ENCODE measurements at regions not wholly inside any gene's neighbourhood (a gene's known extent, or its start where the extent isn't known, plus 50 kb on each side); places are given as distances from the start of the nearest gene placed in this dataset.

DNA sequence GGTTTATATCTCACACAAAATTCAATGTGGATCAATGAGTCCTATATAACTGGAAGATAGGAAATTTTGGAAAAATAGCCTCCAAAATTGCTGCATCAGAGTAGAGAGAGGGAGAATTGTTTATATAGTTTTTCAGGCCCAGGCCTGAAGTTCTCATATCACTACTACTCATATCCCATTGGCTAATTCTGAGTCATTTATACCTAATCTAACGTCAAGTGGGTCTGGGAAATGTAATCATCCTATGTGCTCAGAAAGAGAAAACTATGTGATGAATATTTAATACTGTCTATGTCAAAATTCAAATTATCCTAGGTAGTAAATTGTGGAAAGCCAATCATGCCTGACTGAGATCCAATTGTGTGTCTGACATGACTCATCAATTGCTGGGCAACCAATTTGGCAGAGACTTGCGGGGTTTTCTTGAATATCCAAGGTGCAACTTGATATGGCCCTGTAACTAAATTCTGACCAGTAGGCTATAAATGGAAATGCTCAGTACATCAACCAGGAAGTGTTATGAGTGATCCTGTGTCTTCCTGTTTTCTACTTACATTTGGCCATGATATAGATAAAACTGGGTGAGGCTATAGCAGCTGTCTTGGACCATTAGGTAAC lies 744.4 kb downstream of the KCNJ3 start:
- no peaks in the 10 kb centered on the region for H3K36me3 ChIP-seq
- no peaks in the 10 kb centered on the region for H3K4me1 ChIP-seq (ENCODE audit: low read depth)
- no peak for DNase-seq (ENCODE audit: low read depth in 1 of 2, low spot score in 1 of 2)
- TF ChIP-seq, protein P1, sequence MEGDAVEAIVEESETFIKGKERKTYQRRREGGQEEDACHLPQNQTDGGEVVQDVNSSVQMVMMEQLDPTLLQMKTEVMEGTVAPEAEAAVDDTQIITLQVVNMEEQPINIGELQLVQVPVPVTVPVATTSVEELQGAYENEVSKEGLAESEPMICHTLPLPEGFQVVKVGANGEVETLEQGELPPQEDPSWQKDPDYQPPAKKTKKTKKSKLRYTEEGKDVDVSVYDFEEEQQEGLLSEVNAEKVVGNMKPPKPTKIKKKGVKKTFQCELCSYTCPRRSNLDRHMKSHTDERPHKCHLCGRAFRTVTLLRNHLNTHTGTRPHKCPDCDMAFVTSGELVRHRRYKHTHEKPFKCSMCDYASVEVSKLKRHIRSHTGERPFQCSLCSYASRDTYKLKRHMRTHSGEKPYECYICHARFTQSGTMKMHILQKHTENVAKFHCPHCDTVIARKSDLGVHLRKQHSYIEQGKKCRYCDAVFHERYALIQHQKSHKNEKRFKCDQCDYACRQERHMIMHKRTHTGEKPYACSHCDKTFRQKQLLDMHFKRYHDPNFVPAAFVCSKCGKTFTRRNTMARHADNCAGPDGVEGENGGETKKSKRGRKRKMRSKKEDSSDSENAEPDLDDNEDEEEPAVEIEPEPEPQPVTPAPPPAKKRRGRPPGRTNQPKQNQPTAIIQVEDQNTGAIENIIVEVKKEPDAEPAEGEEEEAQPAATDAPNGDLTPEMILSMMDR (IDR thresholded peaks at IDR 0.05; ENCODE audit: low read depth, low read length) = no peak
- no peaks in the 10 kb centered on the region for H3K27me3 ChIP-seq
- no peak overlapping the region for H3K4me3 ChIP-seq
- no peaks in the 10 kb centered on the region for H3K9me3 ChIP-seq (ENCODE audit: low read depth)
- H3K27ac ChIP-seq = no peak overlapping the region

DNA sequence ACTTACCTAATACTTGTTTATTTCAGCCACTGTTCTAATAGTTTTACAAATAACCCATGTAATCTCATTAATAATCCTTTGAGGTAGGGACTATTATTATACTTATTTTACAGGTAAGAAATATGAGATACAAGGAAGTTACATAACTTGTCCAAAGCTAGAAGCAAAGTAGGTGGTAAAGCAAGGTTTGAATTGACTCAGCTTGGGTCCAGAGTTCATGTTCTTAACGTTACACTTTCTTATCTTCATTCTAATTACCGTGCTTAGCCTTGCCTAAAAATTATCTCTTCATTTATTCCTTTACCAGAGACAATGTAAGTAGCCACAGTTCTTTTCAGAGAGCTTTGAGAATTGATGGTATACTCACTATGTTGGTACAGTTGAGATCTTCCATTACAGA lies 743.6 kb downstream of the KCNJ3 start:
- TF ChIP-seq, protein P1 (IDR thresholded peaks at IDR 0.05; ENCODE audit: low read depth, low read length) = no peak
- no peaks in the 10 kb centered on the region for H3K27me3 ChIP-seq
- H3K4me1 ChIP-seq (ENCODE audit: low read depth) = no peaks in the 10 kb centered on the region
- no peaks in the 10 kb centered on the region for H3K9me3 ChIP-seq (ENCODE audit: low read depth)
- no peaks in the 10 kb centered on the region for H3K36me3 ChIP-seq
- H3K4me3 ChIP-seq = no peak overlapping the region
- DNase-seq (ENCODE audit: low read depth in 1 of 2, low spot score in 1 of 2) = no peak
- H3K27ac ChIP-seq = no peak overlapping the region

DNA sequence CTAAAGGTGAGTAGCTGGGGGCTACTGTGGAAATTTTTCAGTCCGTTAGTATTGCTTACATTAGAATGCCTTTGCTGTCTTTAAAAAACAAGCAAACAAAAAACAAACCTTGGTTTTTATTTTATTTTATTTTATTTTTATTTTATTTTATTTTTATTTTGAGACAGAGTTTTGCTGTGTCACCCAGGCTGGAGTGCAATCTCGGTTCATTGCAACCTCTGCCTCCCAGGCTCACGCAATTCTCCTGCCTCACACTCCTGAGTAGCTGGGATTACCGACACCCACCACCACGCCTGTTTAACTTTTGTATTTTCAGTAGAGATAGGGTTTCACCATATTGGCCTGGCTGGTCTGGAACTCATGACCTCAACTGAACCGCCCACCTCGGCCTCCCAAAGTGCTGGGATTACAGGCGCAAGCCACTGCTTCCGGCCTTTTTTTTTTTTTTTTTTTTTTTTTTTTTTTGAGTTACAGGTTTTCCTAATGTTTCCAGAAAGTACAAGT lies 732.6 kb downstream of the KCNJ3 start:
- no peak overlapping the region for H3K4me3 ChIP-seq
- no peak for DNase-seq (ENCODE audit: low read depth in 1 of 2, low spot score in 1 of 2)
- no peaks in the 10 kb centered on the region for H3K4me1 ChIP-seq (ENCODE audit: low read depth)
- H3K36me3 ChIP-seq = no peaks in the 10 kb centered on the region
- TF ChIP-seq, protein P1 (IDR thresholded peaks at IDR 0.05; ENCODE audit: low read depth, low read length) = no peak
- no peak overlapping the region for H3K27ac ChIP-seq
- no peaks in the 10 kb centered on the region for H3K9me3 ChIP-seq (ENCODE audit: low read depth)
- H3K27me3 ChIP-seq = no peaks in the 10 kb centered on the region

DNA sequence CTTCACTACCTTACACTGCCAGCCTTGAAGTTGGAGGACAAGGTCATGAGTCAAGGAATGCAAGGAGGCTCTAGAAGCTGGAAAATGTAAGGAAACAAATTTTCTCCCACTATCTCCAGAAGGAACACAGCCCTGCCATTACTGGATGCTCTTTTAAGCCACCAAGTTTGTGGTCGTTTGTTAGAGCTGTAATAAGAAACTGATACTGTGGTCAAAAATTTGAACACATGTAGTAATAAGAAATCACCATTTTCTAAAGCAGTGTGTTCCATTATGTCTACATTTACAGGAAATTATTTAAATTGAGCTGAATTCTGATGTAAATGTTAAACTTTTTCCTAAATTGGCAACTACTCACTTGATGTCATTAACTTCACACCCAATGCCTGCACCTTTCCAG lies 729.0 kb downstream of the KCNJ3 start:
- Histone ChIP-seq H3K27me3 (no peaks in the 10 kb centered on the region), H3K4me1 (ENCODE audit: low read depth) (no peaks in the 10 kb centered on the region), H3K36me3 (no peaks in the 10 kb centered on the region), H3K9me3 (ENCODE audit: low read depth) (no peaks in the 10 kb centered on the region), H3K4me3 (no peak overlapping the region), H3K27ac (no peak overlapping the region)
- TF ChIP-seq, protein P1 (IDR thresholded peaks at IDR 0.05; ENCODE audit: low read depth, low read length) = no peak
- no peak for DNase-seq (ENCODE audit: low read depth in 1 of 2, low spot score in 1 of 2)

DNA sequence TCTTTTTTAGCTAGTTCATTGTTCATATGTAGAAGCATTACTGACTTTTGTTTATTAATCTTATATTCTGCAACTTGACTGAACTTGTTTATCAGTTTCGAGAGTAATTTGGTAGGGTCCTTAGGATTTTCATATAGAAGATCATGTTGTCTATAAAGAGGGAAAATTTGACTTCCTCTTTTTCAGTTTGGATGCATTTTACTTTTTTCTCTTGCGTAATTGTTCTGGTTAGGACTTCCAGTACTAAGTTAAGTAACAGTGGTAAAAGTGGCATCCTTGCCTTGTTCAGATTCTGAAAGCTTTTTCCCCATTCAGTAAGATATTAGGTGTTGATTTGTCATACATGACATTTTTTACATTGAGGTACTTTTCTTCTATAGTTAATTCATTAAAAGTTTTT lies 726.0 kb downstream of the KCNJ3 start:
- no peak for DNase-seq (ENCODE audit: low read depth in 1 of 2, low spot score in 1 of 2)
- Histone ChIP-seq H3K27me3 (no peaks in the 10 kb centered on the region), H3K4me3 (no peak overlapping the region), H3K27ac (no peak overlapping the region), H3K4me1 (ENCODE audit: low read depth) (no peaks in the 10 kb centered on the region), H3K9me3 (ENCODE audit: low read depth) (no peaks in the 10 kb centered on the region), H3K36me3 (no peaks in the 10 kb centered on the region)
- TF ChIP-seq, protein P1 (IDR thresholded peaks at IDR 0.05; ENCODE audit: low read depth, low read length) = no peak

All from cardiac muscle cell (in vitro differentiated cells and primary cell).